ENCODE measurements at regions not wholly inside any gene's neighbourhood (a gene's known extent, or its start where the extent isn't known, plus 50 kb on each side); places are given as distances from the start of the nearest gene placed in this dataset.

DNA sequence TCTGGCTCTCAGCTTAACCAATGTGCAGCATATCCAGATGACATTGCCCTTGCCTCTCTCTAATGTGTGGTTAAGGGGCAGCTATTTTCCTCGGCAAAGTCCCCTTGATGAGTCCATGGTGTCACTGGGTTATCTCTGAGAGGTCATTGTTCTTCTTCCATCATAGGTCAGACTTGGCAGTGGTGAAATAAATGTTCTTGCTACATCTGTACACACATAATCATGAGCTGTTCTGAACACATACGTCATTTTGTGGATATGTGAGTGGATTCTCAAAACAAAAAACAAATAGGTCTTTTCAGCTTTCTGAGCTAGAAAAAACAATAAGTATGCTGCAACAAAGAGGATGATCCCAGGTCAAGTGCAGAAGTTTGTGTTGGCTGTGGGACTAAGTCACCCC is 134.7 kb upstream of the PTPN3 start:
- 69% methylated on average over 2 of the region's 2 CpGs for WGBS
- H3K4me3 ChIP-seq = no peak overlapping the region
- no peak for DNase-seq (ENCODE audit: extremely low spot score)
- peaks cover 0 to 9% (median 3%) of the 10 kb centered on the region in 4 donors for H3K27me3 ChIP-seq
- H3K36me3 ChIP-seq = no peaks in the 10 kb centered on the region
- H3K9me3 ChIP-seq = no peaks in the 10 kb centered on the region
- no peak for TF ChIP-seq POLR2AphosphoS5 (IDR thresholded peaks at IDR 0.05)
- TF ChIP-seq, protein P1, sequence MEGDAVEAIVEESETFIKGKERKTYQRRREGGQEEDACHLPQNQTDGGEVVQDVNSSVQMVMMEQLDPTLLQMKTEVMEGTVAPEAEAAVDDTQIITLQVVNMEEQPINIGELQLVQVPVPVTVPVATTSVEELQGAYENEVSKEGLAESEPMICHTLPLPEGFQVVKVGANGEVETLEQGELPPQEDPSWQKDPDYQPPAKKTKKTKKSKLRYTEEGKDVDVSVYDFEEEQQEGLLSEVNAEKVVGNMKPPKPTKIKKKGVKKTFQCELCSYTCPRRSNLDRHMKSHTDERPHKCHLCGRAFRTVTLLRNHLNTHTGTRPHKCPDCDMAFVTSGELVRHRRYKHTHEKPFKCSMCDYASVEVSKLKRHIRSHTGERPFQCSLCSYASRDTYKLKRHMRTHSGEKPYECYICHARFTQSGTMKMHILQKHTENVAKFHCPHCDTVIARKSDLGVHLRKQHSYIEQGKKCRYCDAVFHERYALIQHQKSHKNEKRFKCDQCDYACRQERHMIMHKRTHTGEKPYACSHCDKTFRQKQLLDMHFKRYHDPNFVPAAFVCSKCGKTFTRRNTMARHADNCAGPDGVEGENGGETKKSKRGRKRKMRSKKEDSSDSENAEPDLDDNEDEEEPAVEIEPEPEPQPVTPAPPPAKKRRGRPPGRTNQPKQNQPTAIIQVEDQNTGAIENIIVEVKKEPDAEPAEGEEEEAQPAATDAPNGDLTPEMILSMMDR (IDR thresholded peaks at IDR 0.05) = no peak
- no peak for TF ChIP-seq POLR2A (IDR thresholded peaks at IDR 0.05; ENCODE audit: low read depth)
- no peak for TF ChIP-seq EP300 (IDR thresholded peaks at IDR 0.05)
- no peaks in the 10 kb centered on the region for H3K4me1 ChIP-seq
- intact Hi-C loops (cut with DNase I) = no loop called here
- H3K27ac ChIP-seq (replicated peaks in 1 of 4) = no peak overlapping the region

DNA sequence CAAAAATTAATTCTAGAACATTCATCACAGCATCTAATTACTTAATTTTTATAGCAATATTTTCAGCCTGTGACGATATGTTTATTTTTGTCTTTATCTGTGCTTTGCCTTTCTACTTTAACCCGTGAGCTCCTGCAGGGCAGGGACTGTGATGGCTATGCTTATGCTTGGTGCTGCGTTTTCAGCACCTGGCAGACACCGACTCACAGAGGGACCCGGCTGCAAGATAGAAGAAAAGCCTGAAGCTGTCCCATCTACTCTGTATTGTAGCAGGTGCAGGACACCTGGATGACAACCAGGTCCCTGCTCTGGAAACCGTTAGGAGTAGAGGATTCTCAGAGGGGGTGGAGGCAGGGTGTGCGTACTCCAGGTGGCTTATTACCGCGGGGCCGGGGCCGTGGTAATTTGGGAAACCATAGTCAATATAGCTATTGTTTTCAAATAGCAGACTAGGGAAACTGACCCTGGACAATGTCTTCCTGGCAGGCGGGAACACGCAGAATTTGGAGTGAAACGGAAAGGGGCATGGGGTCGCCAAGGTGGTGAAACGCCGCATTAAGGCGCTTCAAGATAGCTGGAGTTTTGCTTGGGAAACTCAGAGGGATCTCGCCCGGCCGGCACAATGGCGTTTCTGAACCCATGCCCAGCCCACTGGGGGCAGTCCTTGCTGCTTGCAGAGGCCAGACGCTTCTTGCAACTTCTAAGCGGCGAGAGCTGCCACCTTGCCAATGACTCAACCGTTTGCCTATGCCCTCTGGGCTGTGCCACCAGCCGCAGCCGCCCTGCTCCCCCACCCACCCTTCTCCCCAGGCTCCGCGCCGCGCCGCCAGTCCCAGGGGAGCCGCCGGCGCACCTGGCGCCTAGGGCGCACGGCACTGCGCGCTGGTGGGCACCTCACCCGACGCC is 140.1 kb upstream of the PALM2AKAP2 start:
- intact Hi-C loops (cut with DNase I) = no loop called here
- TF ChIP-seq POLR2AphosphoS5 (IDR thresholded peaks at IDR 0.05) (no peak), EP300 (IDR thresholded peaks at IDR 0.05) (no peak), POLR2A (IDR thresholded peaks at IDR 0.05; ENCODE audit: low read depth) (no peak)
- TF ChIP-seq, protein P1 (IDR thresholded peaks at IDR 0.05) = no peak
- Histone ChIP-seq H3K9me3 (no peaks in the 10 kb centered on the region), H3K4me3 (peak overlapping the region; percentile 42 to 60 (median 48)), H3K36me3 (no peaks in the 10 kb centered on the region), H3K27ac (replicated peaks in 1 of 4) (no peak overlapping the region), H3K27me3 (peaks cover 0 to 72% (median 24%) of the 10 kb centered on the region in 4 donors), H3K4me1 (peaks cover 16 to 17% (median 17%) of the 10 kb centered on the region in 4 donors)
- 15% methylated on average over 24 of the region's 43 CpGs for WGBS
- no peak for DNase-seq (ENCODE audit: extremely low spot score)

DNA sequence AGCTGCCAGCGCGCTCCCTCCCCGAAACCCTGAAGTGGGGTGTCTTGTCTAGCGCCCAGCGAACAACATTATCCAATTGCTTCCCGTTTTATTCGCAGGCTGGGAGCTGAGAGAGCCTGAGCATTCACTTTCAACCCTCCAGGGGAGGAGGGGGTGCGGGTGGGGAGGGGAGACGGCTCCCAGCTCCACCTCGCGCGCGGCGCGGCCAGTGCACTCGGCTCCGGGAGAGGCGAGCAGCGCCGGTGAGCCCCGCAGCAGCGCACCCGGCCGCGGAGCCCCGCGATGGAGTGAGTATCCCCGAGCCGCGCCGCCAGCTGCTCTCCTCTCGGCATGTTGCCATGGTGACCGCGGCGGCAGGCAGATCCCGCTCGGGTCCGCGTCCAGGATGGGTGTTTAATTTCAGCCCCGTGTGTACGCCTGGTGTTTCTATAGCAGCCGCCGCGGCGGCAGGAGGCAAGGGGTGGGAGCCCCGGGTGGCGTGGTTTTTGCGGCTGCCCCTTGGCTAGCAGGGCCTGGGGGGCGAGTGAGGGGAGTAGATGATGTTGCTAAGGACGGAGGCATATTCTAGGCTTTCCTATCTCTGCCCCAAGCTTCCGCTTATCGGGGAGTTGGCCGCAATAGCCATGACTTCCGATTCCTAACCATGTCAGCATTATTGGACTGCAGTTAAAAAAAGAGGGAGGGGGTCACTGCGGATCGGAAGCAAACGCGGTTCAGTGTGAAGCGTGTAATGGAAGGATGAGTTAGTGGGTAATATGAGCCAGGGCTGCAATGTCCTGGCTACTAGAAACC is 139.2 kb upstream of the PALM2AKAP2 start:
- 3% methylated on average over 28 of the region's 59 CpGs for WGBS
- Histone ChIP-seq H3K4me1 (peaks cover 16 to 17% (median 17%) of the 10 kb centered on the region in 4 donors), H3K9me3 (no peaks in the 10 kb centered on the region), H3K27me3 (peaks cover 0 to 72% (median 24%) of the 10 kb centered on the region in 4 donors), H3K36me3 (no peaks in the 10 kb centered on the region), H3K27ac (replicated peaks in 1 of 4) (no peak overlapping the region), H3K4me3 (peak overlapping the region; percentile 42 to 60 (median 48))
- intact Hi-C loops (cut with DNase I) = no loop called here
- DNase-seq (ENCODE audit: extremely low spot score) = no peak
- no peak for TF ChIP-seq EP300 (IDR thresholded peaks at IDR 0.05)
- no peak for TF ChIP-seq POLR2AphosphoS5 (IDR thresholded peaks at IDR 0.05)
- TF ChIP-seq, protein P1 (IDR thresholded peaks at IDR 0.05) = no peak
- TF ChIP-seq POLR2A (IDR thresholded peaks at IDR 0.05; ENCODE audit: low read depth) = no peak

DNA sequence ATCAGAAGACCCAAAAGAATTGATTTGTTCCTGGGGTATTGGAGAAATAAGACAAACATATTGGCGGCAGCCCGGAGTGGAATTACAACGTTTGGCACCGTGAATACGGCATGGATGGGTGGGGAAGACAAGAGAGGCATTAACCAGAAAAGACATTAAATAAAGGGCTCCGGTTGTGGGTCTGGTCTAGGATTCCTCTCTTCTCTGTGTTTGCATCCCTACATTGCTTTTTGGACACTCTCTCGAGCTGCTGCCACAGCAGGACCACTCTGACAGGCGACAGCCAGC is 138.7 kb upstream of the PALM2AKAP2 start:
- H3K27me3 ChIP-seq = peaks cover 0 to 72% (median 23%) of the 10 kb centered on the region in 4 donors
- WGBS = 34% methylated on average over 8 of the region's 8 CpGs
- no peak for DNase-seq (ENCODE audit: extremely low spot score)
- peak overlapping the region in 2 of 4 donors; percentile 47 to 60 for H3K4me3 ChIP-seq
- H3K27ac ChIP-seq (replicated peaks in 1 of 4) = no peak overlapping the region
- no peaks in the 10 kb centered on the region for H3K9me3 ChIP-seq
- intact Hi-C loops (cut with DNase I) = no loop called here
- H3K4me1 ChIP-seq = peaks cover 16 to 17% (median 17%) of the 10 kb centered on the region in 4 donors
- TF ChIP-seq POLR2AphosphoS5 (IDR thresholded peaks at IDR 0.05) = no peak
- TF ChIP-seq, protein P1 (IDR thresholded peaks at IDR 0.05) = no peak
- no peak for TF ChIP-seq EP300 (IDR thresholded peaks at IDR 0.05)
- H3K36me3 ChIP-seq = no peaks in the 10 kb centered on the region
